Body of pancreas (tissue), 4 donors: ENCODE measurements at regions not wholly inside any gene's neighbourhood (a gene's known extent, or its start where the extent isn't known, plus 50 kb on each side); places are given as distances from the start of the nearest gene placed in this dataset.

ENCODE experiments used
- POLR2A ChIP-seq, 3 donors: fragments of 450-650 bp; IDR thresholded peaks; one replicate each; pipeline ENCODE4 v1.6.1; 2016; ENCODE audit warnings: antibody characterized with exemption in 3 of 3, mild to moderate bottlenecking in 2 of 3
- TF ChIP-seq, protein P1 (sequence below), 7 experiments: fragments of 450-650 bp in 4 of 7; fragments of 200-600 bp in 3 of 7; sonication (generic) in 3 of 7; IDR thresholded peaks; one replicate each; pipeline ENCODE4 v1.5.1; 2016 to 2019; ENCODE audit warnings: antibody characterized with exemption in 7 of 7

DNA sequence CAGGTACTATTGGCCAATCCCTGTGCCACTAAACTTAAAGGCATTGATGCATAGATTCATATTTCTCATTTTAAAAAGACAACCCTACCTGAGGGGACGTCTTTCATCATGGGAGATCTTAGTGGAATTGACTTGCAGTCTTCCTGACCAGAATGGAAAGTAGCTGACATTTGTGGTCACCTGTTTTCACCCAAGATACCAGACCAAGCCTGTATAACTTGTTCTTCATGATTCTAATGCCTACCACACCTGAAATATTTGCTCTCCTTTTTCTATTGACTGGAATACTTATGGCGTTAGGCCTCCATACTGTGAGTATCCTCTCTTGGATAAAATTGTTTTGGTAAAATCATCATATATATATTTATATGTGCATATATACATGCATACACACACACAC lies 54.7 kb upstream of the XCR1 start:
- TF ChIP-seq, protein P1, sequence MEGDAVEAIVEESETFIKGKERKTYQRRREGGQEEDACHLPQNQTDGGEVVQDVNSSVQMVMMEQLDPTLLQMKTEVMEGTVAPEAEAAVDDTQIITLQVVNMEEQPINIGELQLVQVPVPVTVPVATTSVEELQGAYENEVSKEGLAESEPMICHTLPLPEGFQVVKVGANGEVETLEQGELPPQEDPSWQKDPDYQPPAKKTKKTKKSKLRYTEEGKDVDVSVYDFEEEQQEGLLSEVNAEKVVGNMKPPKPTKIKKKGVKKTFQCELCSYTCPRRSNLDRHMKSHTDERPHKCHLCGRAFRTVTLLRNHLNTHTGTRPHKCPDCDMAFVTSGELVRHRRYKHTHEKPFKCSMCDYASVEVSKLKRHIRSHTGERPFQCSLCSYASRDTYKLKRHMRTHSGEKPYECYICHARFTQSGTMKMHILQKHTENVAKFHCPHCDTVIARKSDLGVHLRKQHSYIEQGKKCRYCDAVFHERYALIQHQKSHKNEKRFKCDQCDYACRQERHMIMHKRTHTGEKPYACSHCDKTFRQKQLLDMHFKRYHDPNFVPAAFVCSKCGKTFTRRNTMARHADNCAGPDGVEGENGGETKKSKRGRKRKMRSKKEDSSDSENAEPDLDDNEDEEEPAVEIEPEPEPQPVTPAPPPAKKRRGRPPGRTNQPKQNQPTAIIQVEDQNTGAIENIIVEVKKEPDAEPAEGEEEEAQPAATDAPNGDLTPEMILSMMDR (IDR thresholded peaks at IDR 0.05) = no peak
- no peak for TF ChIP-seq POLR2A (IDR thresholded peaks at IDR 0.05)
